SK-N-SH treated with all-trans-retinoic acid at 6 μM for 48 hours (cell line): ENCODE measurements at regions not wholly inside any gene's neighbourhood (a gene's known extent, or its start where the extent isn't known, plus 50 kb on each side); places are given as distances from the start of the nearest gene placed in this dataset.

ENCODE experiments used
- ARNTL ChIP-seq: fragments of 450-650 bp; formaldehyde crosslinking; IDR thresholded peaks from 2 replicates; pipeline ENCODE4 v1.5.0; 2020; ENCODE audit warnings: low read depth, mild to moderate bottlenecking, moderate library complexity, borderline replicate concordance
- ZFP3 ChIP-seq: fragments of 250-450 bp; sonication (Bioruptor Pico); IDR thresholded peaks from 2 replicates; pipeline ENCODE4 v1.5.0; 2020; ENCODE audit warnings: mild to moderate bottlenecking, moderate library complexity
- ZFP30 ChIP-seq: fragments of 450-650 bp; formaldehyde crosslinking; IDR thresholded peaks from 2 replicates; pipeline ENCODE4 v1.5.0; 2022; ENCODE audit warnings: mild to moderate bottlenecking, moderate library complexity
- ZNF70 ChIP-seq: fragments of 450-650 bp; formaldehyde crosslinking; IDR thresholded peaks from 2 replicates; pipeline ENCODE4 v1.5.0; 2020; ENCODE audit warnings: mild to moderate bottlenecking, moderate library complexity

DNA sequence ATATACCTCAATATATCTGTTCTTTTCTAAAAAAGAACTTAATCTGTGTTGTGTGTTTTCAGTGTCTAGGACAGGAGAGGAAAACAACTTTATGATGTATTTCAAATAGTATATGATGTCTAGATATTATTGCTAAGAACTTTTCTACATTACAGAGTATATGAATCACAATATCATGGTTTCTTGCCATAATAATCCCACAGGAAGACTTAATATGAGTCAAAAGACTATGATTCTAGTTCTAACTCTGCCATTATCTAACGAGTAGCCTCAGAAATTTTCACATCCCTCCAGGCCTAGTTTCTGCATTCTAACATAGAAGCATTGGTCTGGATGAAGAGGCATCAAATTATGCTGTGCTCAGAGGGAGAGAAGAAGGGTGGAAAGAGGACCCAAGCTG, 107.7 kb upstream of the SPRED1 start:
- no peak for TF ChIP-seq ZFP3
- TF ChIP-seq ZNF70 (CRISPR knock-in tag): no peak
- no peak for TF ChIP-seq ZFP30 (CRISPR knock-in tag)
- TF ChIP-seq ARNTL (CRISPR knock-in tag): no peak
